ENCODE measurements at regions not wholly inside any gene's neighbourhood (a gene's known extent, or its start where the extent isn't known, plus 50 kb on each side); places are given as distances from the start of the nearest gene placed in this dataset.

DNA sequence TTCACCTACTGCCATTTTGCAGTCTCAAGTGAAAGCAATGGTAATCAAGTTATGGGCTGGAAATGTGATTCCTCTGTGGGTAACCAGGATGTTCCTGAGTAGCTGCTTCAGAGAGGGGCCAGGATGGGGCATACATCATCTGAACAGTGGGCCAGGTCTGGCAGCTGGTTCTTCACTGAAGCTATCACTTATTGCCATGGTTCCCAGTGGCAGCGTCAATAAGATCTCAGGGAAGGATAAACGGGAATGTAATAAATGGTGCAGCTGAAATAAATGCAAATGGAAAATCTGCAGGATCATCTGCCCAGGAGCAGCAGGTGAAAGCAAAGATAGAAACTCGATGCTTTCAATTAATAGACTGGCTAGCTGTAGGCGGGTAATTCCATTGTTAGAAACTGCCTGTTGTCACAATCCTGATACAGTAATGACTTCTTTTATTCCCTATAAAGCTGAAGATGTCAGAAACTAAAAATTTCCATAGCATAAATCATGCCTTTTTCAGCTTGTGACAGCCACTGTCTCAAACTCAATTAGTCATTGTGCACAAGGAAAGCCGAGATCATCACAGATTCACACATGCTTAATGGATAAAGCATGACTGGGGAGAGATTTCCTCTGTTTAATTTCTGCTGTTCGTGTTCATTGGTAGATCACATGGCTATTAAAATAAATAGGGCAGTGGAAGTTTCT is 56.2 kb upstream of the CCDC85A start:
- peaks cover 16% of the 10 kb centered on the region for H3K27me3 ChIP-seq (replicated peaks; ENCODE audit: control insufficient read depth, insufficient read depth, low read length)
- H3K4me1 ChIP-seq (ENCODE audit: control insufficient read depth, insufficient read depth, low read length), result peaks cover 3% of the 10 kb centered on the region
- no peak for DNase-seq (ENCODE audit: low read depth)
- no peaks in the 10 kb centered on the region for H3K36me3 ChIP-seq (ENCODE audit: control insufficient read depth, insufficient read depth, low read length, severe bottlenecking)
- no peak overlapping the region for H3K9ac ChIP-seq (ENCODE audit: low read length)
- no peak overlapping the region for H3K4me3 ChIP-seq (ENCODE audit: low read length)
- H3K9me3 ChIP-seq (ENCODE audit: control insufficient read depth, low read length), result no peaks in the 10 kb centered on the region

GRCh38 chr2:56128235-56128634 is 55.6 kb upstream of the CCDC85A start:
- Histone ChIP-seq H3K27me3 (replicated peaks; ENCODE audit: control insufficient read depth, insufficient read depth, low read length) (peaks cover 16% of the 10 kb centered on the region), H3K9me3 (ENCODE audit: control insufficient read depth, low read length) (no peaks in the 10 kb centered on the region), H3K36me3 (ENCODE audit: control insufficient read depth, insufficient read depth, low read length, severe bottlenecking) (no peaks in the 10 kb centered on the region), H3K9ac (ENCODE audit: low read length) (no peak overlapping the region), H3K4me1 (ENCODE audit: control insufficient read depth, insufficient read depth, low read length) (peaks cover 3% of the 10 kb centered on the region), H3K4me3 (ENCODE audit: low read length) (no peak overlapping the region)
- no peak for DNase-seq (ENCODE audit: low read depth)

GRCh38 chr2:56130463-56131070 is 53.2 kb upstream of the CCDC85A start:
- Histone ChIP-seq H3K27me3 (replicated peaks; ENCODE audit: control insufficient read depth, insufficient read depth, low read length) (peaks cover 13% of the 10 kb centered on the region), H3K9me3 (ENCODE audit: control insufficient read depth, low read length) (no peaks in the 10 kb centered on the region), H3K9ac (ENCODE audit: low read length) (no peak overlapping the region), H3K4me3 (ENCODE audit: low read length) (no peak overlapping the region), H3K4me1 (ENCODE audit: control insufficient read depth, insufficient read depth, low read length) (peaks cover 3% of the 10 kb centered on the region), H3K36me3 (ENCODE audit: control insufficient read depth, insufficient read depth, low read length, severe bottlenecking) (no peaks in the 10 kb centered on the region)
- peak; percentile 71 for DNase-seq (ENCODE audit: low read depth)

DNA sequence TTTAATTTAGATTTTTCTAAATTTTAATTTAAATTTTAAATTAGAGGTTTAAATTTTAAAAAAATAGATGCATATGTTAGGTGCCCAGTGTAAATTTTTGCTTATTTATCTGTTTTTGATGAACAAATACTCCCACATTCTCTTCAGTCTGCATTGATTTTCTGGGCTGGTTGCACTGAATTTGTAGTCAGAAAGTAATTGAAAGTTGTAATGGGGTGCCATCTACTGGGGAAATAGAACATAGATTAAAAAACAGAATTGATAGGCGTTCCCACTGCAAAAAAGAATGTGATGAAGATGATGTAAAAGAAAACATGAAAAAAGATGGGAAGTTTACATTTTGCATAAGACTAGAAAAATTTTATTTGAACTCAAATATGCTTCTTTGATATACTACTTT is 51.7 kb upstream of the CCDC85A start:
- no peaks in the 10 kb centered on the region for H3K27me3 ChIP-seq (replicated peaks; ENCODE audit: control insufficient read depth, insufficient read depth, low read length)
- peak; percentile 80 for DNase-seq (ENCODE audit: low read depth)

DNA sequence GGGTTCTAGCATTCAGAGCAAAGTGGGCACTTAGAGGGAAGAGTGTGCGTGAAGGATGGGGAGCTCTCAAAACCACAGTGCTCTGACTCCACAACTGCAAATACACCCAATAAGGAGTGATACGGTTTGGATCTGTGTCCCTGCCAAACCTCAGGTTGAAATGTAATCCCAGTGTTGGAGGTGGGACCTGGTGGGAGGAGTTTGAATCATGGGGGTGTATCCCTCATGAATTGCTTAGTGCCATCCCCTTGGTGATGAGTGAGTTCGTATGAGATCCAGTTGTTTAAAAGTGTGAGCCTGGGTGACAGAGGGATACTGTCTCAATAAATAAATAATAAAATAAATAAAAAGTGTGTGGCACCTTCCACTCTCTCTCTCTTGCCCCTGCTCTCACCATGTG is 50.3 kb upstream of the CCDC85A start:
- peaks cover 3% of the 10 kb centered on the region for H3K4me1 ChIP-seq (ENCODE audit: control insufficient read depth, insufficient read depth, low read length)
- H3K9me3 ChIP-seq (ENCODE audit: control insufficient read depth, low read length), result no peaks in the 10 kb centered on the region
- no peak overlapping the region for H3K4me3 ChIP-seq (ENCODE audit: low read length)
- H3K9ac ChIP-seq (ENCODE audit: low read length), result no peak overlapping the region
- no peaks in the 10 kb centered on the region for H3K27me3 ChIP-seq (replicated peaks; ENCODE audit: control insufficient read depth, insufficient read depth, low read length)
- no peak for DNase-seq (ENCODE audit: low read depth)
- H3K36me3 ChIP-seq (ENCODE audit: control insufficient read depth, insufficient read depth, low read length, severe bottlenecking), result no peaks in the 10 kb centered on the region

More for the DNA sequence above, 51.7 kb upstream of the CCDC85A start:
- Histone ChIP-seq H3K4me1 (ENCODE audit: control insufficient read depth, insufficient read depth, low read length) (peaks cover 3% of the 10 kb centered on the region), H3K36me3 (ENCODE audit: control insufficient read depth, insufficient read depth, low read length, severe bottlenecking) (no peaks in the 10 kb centered on the region), H3K9me3 (ENCODE audit: control insufficient read depth, low read length) (no peaks in the 10 kb centered on the region), H3K9ac (ENCODE audit: low read length) (no peak overlapping the region), H3K4me3 (ENCODE audit: low read length) (no peak overlapping the region)

DNA sequence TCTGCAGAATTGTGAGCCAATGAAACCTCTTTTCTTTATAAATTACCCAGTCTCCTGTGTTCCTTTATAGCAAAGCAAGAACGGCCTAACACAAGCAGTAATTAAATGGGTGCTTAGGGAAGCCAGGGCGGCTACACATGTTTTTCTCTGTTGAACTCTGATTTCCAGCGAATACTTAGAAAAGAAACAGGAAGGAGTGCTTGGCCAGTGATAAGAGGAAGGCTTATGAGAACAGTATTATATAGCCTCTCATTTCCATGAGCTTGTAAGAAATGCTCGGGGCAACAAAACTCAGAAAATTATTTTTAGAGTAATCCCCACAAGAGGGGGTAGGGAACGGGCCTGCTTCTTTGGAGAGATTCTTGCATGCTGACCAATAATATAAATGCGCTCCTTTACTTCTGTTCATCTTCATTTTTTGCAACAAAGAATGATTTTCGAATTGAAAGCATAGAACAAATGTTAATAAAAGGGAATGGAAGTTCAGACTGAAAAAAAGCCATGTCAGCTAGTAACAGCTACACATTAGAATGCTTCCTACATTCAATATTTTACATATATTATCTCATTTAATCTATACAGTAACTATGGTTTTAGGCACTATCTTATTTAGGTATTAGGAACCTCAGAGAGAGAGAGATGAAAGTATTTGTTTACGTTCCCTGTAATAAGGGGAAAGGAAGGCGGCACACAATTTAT is 49.7 kb upstream of the CCDC85A start:
- Histone ChIP-seq H3K4me3 (ENCODE audit: low read length) (no peak overlapping the region), H3K4me1 (ENCODE audit: control insufficient read depth, insufficient read depth, low read length) (peaks cover 3% of the 10 kb centered on the region)
- no peak for DNase-seq (ENCODE audit: low read depth)

More for the DNA sequence above, 49.7 kb upstream of the CCDC85A start:
- H3K27me3 ChIP-seq (replicated peaks; ENCODE audit: control insufficient read depth, insufficient read depth, low read length), result no peaks in the 10 kb centered on the region
- no peaks in the 10 kb centered on the region for H3K9me3 ChIP-seq (ENCODE audit: control insufficient read depth, low read length)
- H3K36me3 ChIP-seq (ENCODE audit: control insufficient read depth, insufficient read depth, low read length, severe bottlenecking), result no peaks in the 10 kb centered on the region
- H3K9ac ChIP-seq (ENCODE audit: low read length), result no peak overlapping the region
